Activated T-helper 17 cell treated with anti-CD3 and anti-CD28 coated beads, Interleukin-2, amount 50 U/mL, for 72 hours (primary cell): ENCODE measurements at regions not wholly inside any gene's neighbourhood (a gene's known extent, or its start where the extent isn't known, plus 50 kb on each side); places are given as distances from the start of the nearest gene placed in this dataset.

Experiments used
- ATAC-seq: fragments of 150-1000 bp; cut with Tn5 transposase; replicated peaks from 2 replicates; pipeline ENCODE4 v1.10.0; 2021; ENCODE audit warnings: mild to moderate bottlenecking, moderate library complexity
- H3K27ac Mint-ChIP-seq: one replicate; pipeline ENCODE4 v1.8.0; 2022; ENCODE audit warnings: mixed read lengths
- H3K27me3 Mint-ChIP-seq: one replicate; pipeline ENCODE4 v1.8.0; 2022; ENCODE audit warnings: mixed read lengths
- H3K36me3 Mint-ChIP-seq: one replicate; pipeline ENCODE4 v1.8.0; 2022; ENCODE audit warnings: low read depth, mild to moderate bottlenecking, mixed read lengths
- H3K4me1 Mint-ChIP-seq: one replicate; pipeline ENCODE4 v1.8.0; 2022; ENCODE audit warnings: mixed read lengths
- H3K4me3 Mint-ChIP-seq: one replicate; pipeline ENCODE4 v1.8.0; 2022; ENCODE audit warnings: mild to moderate bottlenecking, mixed read lengths
- H3K9me3 Mint-ChIP-seq: one replicate; pipeline ENCODE4 v1.8.0; 2022; ENCODE audit warnings: mixed read lengths

DNA sequence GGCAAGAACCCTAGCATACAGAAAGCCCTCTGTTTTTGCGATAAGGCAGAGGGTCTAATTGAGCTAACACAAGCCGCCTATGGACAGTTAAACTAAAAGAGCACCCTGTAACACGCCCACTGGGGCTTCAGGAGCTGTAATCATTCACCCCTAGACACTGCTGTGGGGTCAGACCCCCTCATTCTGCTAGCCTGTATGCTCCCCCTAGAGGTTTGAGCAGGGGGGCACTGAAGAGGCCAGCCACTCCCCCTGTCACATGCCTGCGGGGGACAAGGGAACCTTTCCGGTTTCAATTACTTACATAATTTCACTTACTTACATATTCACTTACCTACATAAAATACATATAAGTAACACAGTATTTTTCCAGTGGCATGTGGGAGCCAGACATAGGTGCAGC is 469.5 kb upstream of the FAM241A start:
- Mint-ChIP-seq H3K27me3 (no peaks in the 10 kb centered on the region), H3K4me3 (no peak overlapping the region), H3K27ac (no peak overlapping the region), H3K4me1 (no peaks in the 10 kb centered on the region), H3K9me3 (no peaks in the 10 kb centered on the region), H3K36me3 (no peaks in the 10 kb centered on the region)
- no peak for ATAC-seq

DNA sequence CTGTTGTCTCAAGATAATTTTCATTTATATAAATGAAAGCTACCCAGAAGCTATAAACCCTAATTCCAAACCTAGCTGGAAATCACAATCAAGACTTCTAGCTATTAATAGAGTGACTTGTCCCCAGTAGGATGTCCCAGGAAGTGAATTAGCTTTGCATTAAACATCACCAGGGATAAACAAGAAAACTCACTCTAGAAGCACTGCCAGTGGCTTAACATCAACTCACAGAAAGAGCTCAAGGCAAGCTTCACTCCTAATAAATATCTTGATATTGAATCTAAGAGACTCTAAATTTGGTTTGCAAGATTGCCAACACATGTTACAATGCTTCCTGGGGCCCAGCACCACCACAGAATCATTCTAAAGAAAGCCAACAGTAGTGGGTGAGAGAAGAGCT is 468.7 kb upstream of the FAM241A start:
- no peaks in the 10 kb centered on the region for H3K9me3 Mint-ChIP-seq
- no peaks in the 10 kb centered on the region for H3K4me1 Mint-ChIP-seq
- ATAC-seq: no peak

DNA sequence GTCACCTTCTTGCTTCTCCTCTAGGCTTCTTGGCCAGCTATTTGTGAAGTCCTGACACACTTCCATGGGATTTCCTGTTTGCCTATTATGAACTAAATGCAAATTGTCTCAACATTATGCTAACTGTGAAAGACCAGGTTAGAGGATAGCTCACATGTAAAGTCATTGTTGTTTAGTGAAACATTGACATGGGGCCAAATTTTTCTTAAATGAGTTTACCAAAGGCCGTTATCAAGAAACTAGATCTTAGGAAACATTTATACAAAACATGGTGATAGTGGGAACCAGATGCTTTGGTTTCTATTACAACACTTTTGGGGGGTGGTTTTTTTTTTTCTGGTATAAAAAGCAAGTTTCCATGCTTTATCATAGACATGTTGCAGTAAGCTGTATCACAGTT is 466.8 kb upstream of the FAM241A start:
- ATAC-seq: no peak
- Mint-ChIP-seq H3K27me3 (no peaks in the 10 kb centered on the region), H3K9me3 (no peaks in the 10 kb centered on the region), H3K36me3 (no peaks in the 10 kb centered on the region), H3K4me1 (no peaks in the 10 kb centered on the region), H3K27ac (no peak overlapping the region), H3K4me3 (no peak overlapping the region)

More for the DNA sequence above, 468.7 kb upstream of the FAM241A start:
- H3K4me3 Mint-ChIP-seq: no peak overlapping the region
- no peak overlapping the region for H3K27ac Mint-ChIP-seq
- H3K36me3 Mint-ChIP-seq: no peaks in the 10 kb centered on the region
- H3K27me3 Mint-ChIP-seq: no peaks in the 10 kb centered on the region

DNA sequence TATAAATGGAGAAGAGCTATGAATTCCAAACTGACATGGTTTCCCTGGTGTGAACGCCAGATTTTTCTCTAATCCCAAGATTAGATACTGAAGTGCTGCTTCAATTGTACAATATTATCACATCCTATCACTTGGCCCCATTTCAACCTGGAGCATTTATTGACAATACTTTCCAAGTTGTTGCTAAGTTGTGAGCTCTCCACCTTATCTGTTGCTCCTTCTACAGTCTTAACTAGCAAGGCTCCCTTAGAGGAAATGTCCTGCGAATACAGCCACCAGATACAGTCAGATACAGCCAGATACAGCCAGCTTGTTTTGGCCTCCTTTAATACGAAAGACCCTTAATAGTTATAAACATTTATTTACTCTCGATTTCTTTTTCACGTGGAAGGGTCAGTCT is 466.3 kb upstream of the FAM241A start:
- Mint-ChIP-seq H3K27me3 (no peaks in the 10 kb centered on the region), H3K27ac (no peak overlapping the region), H3K9me3 (no peaks in the 10 kb centered on the region), H3K4me3 (no peak overlapping the region), H3K36me3 (no peaks in the 10 kb centered on the region), H3K4me1 (no peaks in the 10 kb centered on the region)
- no peak for ATAC-seq

DNA sequence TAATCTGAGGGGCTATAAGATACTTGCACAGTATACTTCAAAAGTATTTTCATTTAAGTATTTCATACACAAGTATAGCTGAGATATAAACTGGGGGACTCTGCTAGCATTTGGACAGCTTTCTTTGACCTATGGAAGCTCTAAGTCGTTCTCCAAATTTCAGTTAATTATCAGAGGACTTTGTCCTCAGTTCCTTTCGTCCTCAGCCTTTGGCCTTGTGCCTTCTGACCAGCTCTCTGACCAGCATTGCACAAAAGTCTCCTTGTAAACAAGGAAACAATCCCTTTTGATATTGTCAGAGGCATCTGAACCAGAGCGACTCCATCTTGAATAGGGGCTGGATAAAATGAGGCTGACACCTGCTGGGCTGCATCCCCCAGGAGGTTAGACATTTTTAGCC is 464.0 kb upstream of the FAM241A start:
- Mint-ChIP-seq H3K4me1 (no peaks in the 10 kb centered on the region), H3K36me3 (no peaks in the 10 kb centered on the region), H3K9me3 (no peaks in the 10 kb centered on the region), H3K27me3 (no peaks in the 10 kb centered on the region), H3K27ac (no peak overlapping the region), H3K4me3 (no peak overlapping the region)
- no peak for ATAC-seq

DNA sequence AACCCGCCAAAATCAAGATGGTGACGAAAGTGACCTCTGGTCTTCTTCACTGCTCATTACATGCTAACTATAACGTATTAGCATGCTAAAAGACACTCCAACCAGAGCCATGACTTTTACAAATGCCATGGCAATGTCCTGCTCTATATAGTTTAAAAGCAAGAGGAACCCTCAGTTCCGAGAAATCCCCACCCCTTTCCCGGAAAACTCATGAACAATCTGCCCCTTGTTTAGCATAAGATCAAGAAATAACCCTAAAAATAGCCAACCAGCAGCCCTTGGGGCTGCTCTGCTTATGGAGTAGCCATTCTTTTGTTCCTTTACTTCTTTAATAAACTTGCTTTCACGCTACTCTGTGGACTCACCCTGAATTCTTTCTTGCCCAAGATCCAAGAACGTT is 463.5 kb upstream of the FAM241A start:
- no peaks in the 10 kb centered on the region for H3K9me3 Mint-ChIP-seq
- H3K4me3 Mint-ChIP-seq: no peak overlapping the region
- no peaks in the 10 kb centered on the region for H3K27me3 Mint-ChIP-seq
- no peaks in the 10 kb centered on the region for H3K4me1 Mint-ChIP-seq
- no peak for ATAC-seq
- no peaks in the 10 kb centered on the region for H3K36me3 Mint-ChIP-seq
- no peak overlapping the region for H3K27ac Mint-ChIP-seq

DNA sequence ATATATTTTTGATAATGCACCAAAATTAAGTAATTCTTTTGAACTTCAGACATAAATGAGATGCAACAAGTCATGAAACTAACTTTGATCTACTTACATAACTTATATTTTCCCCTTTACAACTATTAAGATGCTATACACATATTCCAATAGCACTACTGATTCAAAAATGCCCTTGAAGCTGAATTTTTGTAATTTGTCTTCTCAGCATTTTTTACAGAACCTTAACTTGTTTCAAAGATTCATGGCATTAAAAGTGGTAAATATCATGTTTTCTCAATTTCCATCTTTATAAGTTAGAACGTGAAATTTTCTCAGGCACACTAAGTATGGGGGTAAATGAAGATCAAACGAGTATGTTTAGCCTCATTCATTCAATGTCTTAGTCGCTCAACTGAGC is 460.0 kb upstream of the FAM241A start:
- no peaks in the 10 kb centered on the region for H3K9me3 Mint-ChIP-seq
- no peak overlapping the region for H3K27ac Mint-ChIP-seq
- no peak overlapping the region for H3K4me3 Mint-ChIP-seq
- ATAC-seq: no peak
- H3K36me3 Mint-ChIP-seq: no peaks in the 10 kb centered on the region
- H3K4me1 Mint-ChIP-seq: no peaks in the 10 kb centered on the region
- H3K27me3 Mint-ChIP-seq: no peaks in the 10 kb centered on the region

DNA sequence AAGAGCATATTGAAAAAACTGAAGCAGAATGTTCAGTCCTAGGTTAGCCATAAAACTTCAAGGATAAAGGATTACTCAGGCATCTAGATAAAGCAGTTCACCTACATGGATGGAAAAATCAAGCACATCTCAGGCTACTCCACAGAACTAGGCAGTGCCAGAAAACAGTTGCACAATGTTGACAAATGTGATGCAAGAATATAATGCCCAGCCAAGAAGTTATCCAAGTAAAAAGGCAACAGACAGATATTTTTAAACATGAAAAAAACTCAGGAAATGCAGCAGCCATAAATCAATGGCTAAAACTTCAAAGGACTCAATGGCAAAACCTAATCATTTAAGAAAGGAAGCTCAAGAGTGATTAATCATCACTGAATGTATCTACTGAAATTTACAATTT is 456.0 kb upstream of the FAM241A start:
- no peak for ATAC-seq
- H3K27ac Mint-ChIP-seq: no peak overlapping the region
- H3K4me3 Mint-ChIP-seq: no peak overlapping the region
- no peaks in the 10 kb centered on the region for H3K4me1 Mint-ChIP-seq
- peaks cover 3% of the 10 kb centered on the region for H3K9me3 Mint-ChIP-seq
- no peaks in the 10 kb centered on the region for H3K27me3 Mint-ChIP-seq
- no peaks in the 10 kb centered on the region for H3K36me3 Mint-ChIP-seq

DNA sequence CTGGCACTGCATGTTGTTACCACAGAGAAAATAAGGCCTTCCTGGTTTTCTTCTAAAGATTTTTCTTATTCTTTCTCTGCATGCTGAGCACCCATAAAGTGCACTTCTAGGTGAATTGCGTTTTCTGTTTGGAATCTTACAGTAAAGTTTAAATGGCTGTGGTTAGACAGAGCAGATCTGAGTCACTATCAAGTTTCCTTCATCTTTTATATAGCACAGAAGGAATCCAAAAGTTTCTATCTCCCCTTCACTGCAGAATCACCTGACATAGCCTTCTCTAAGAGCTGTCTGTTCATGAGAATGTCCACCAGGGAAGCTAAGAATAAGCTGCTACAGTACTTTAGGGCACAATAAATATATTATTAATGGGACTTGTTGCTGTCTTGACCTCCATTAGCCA is 455.5 kb upstream of the FAM241A start:
- peaks cover 3% of the 10 kb centered on the region for H3K9me3 Mint-ChIP-seq
- no peak overlapping the region for H3K27ac Mint-ChIP-seq
- H3K4me3 Mint-ChIP-seq: no peak overlapping the region
- H3K27me3 Mint-ChIP-seq: no peaks in the 10 kb centered on the region
- H3K4me1 Mint-ChIP-seq: no peaks in the 10 kb centered on the region
- no peaks in the 10 kb centered on the region for H3K36me3 Mint-ChIP-seq
- ATAC-seq: no peak

DNA sequence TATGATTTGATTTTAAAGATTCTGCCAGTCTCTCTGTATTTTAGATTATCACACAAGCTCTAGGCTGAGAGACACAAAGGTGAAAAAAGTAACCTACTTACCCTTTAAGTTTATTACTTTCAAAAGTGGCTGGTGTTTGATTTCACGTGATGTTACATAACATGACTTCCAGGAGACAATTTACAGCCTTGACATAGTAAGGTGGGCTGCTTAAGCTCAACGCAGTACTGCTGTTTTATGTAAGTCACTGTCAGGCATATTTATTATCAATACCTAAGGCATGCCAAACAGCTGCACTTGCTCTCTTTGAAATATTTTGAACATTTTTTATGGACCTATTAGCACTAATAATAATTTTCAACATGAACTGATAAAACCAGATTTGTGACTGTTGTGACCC is 451.5 kb upstream of the FAM241A start:
- H3K9me3 Mint-ChIP-seq: peaks cover 3% of the 10 kb centered on the region
- H3K4me3 Mint-ChIP-seq: no peak overlapping the region
- no peak for ATAC-seq
- no peaks in the 10 kb centered on the region for H3K4me1 Mint-ChIP-seq
- H3K27ac Mint-ChIP-seq: no peak overlapping the region
- H3K36me3 Mint-ChIP-seq: no peaks in the 10 kb centered on the region
- H3K27me3 Mint-ChIP-seq: no peaks in the 10 kb centered on the region

DNA sequence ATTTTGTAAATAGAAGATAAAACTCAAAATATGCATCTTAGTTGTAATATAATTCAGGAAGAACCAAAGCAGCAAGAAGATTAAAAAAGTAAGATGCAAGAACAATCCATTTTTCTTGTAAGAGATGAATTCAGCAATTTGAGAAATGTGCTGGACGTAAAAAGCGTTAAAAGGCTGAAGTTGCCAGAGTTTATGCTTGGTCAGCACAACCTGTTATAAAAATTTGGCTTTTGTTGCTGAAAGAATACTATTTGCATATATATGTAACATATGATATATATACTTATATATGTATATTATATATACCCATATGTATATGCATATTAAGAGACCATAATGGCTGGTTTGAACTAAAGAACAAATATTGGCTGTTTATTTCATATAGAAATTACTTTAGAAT is 449.6 kb upstream of the FAM241A start:
- Mint-ChIP-seq H3K9me3 (peaks cover 3% of the 10 kb centered on the region), H3K27me3 (no peaks in the 10 kb centered on the region), H3K27ac (no peak overlapping the region), H3K36me3 (no peaks in the 10 kb centered on the region), H3K4me3 (no peak overlapping the region), H3K4me1 (no peaks in the 10 kb centered on the region)
- ATAC-seq: no peak

DNA sequence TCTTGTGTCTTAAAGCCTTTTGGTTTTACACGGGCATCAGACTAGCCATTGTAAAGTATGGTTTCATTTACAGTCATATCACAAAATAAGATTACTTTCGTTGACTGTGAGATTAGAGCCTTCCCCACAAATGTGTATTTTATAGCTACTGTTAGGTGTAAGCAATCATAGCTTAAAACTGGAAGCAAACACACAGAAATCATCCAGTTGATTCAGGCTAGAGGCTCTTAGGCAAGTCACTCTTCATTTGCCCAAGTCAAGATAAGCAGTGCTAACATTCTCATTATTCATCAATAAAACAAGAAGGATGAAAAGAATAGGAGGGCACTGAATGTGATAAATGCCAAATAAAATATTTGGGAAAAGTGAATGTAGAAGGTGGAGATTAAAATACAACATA is 448.7 kb upstream of the FAM241A start:
- H3K9me3 Mint-ChIP-seq: peaks cover under 1% of the 10 kb centered on the region
- H3K4me3 Mint-ChIP-seq: no peak overlapping the region
- H3K4me1 Mint-ChIP-seq: no peaks in the 10 kb centered on the region
- no peak for ATAC-seq
- H3K27me3 Mint-ChIP-seq: no peaks in the 10 kb centered on the region
- H3K36me3 Mint-ChIP-seq: no peaks in the 10 kb centered on the region
- H3K27ac Mint-ChIP-seq: no peak overlapping the region

DNA sequence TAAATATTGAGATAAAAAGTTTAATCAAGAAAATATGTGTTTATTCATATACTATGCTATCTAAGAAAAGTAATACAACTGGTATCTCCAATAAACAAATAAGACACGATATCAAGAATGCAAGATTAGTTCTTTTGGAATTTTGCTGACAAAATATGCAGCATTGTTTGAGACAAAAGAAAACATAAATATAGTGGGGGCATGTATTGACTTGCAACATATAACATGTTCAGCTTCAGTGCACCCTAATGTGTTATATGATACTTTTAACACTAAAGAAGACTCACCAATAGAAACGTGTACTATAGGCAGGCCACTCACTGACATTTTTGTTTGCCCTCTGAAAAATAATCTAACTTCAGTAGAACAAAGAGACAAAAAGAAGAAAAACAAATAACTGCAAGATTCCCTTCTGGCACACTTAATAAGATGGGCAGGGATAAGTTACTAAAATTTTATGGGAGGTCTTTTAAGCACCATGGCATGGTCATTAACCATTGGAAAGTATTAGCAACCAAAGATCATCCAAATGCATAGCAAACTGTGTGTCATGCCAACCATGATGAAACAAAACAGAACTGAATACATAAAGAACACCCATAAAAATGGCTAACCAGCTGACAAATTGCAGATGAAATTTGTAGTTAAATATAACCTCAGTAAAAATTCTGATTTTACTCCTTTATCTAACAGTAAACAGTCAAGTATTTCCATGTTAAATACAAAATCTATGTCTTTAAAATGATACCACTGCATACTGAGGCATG is 447.9 kb upstream of the FAM241A start:
- no peak overlapping the region for H3K27ac Mint-ChIP-seq
- H3K27me3 Mint-ChIP-seq: no peaks in the 10 kb centered on the region
- no peak overlapping the region for H3K4me3 Mint-ChIP-seq
- ATAC-seq: no peak
- no peaks in the 10 kb centered on the region for H3K36me3 Mint-ChIP-seq
- H3K4me1 Mint-ChIP-seq: no peaks in the 10 kb centered on the region
- H3K9me3 Mint-ChIP-seq: no peaks in the 10 kb centered on the region

DNA sequence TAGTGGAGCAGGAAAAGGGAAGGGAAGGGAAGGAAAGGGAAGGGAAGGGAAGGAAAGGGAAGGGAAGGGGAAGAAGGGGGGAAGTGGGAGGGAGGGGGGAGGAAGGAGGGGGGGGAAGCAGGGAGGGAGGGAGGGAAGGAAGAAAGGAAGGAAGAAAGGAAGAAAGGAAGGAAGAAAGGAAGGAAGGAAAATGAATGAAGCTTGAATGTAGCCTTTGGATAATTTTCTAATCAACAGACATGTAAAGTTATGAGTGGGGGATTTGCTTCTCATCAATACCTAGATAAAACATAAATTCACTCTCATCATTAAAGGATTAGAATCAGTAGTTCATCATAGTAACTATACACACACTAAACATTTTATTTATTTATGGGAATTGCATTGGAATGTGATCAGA is 446.9 kb upstream of the FAM241A start:
- Mint-ChIP-seq H3K27me3 (no peaks in the 10 kb centered on the region), H3K9me3 (no peaks in the 10 kb centered on the region), H3K36me3 (no peaks in the 10 kb centered on the region), H3K27ac (no peak overlapping the region), H3K4me3 (no peak overlapping the region), H3K4me1 (no peaks in the 10 kb centered on the region)
- ATAC-seq: no peak

DNA sequence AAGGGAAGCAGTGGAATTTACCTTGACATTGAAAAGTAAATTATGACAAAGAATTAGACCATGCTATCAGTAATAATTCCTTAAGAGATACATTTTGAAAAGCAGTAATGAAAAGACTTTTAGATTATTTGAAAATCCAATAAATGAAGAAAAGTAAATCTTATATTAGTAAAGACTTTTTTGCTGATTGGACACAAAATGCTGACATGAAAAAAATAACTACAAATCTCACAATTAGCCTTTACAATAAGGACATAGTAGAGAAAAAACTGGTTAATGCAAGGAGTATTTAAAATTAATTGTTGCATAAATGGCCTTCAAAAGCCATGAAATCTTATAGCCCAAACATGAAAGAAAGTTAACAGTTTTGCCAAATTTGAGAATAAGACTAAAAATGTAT is 446.1 kb upstream of the FAM241A start:
- Mint-ChIP-seq H3K27me3 (no peaks in the 10 kb centered on the region), H3K27ac (no peak overlapping the region), H3K36me3 (no peaks in the 10 kb centered on the region), H3K9me3 (no peaks in the 10 kb centered on the region), H3K4me3 (no peak overlapping the region), H3K4me1 (no peaks in the 10 kb centered on the region)
- ATAC-seq: no peak

DNA sequence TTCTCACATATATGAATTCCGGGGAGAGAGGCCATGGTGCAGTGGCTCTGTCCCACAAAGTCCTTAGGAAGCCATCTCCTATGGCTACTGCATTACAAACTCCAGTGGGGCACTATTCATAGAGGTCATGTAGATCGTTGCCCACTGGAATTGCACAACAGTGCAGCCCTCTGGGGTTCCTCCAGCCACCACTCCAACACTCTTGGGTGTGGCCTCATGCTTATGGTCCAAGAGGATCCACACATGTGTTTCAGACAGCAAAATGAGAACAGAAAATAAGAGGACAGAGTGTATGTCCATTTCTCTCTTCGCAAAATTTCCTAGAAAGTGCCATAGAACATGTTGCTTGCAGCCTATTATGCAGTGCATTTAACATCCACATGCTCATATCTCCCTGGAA is 444.2 kb upstream of the FAM241A start:
- Mint-ChIP-seq H3K36me3 (no peaks in the 10 kb centered on the region), H3K27ac (no peak overlapping the region), H3K27me3 (no peaks in the 10 kb centered on the region), H3K9me3 (no peaks in the 10 kb centered on the region), H3K4me3 (no peak overlapping the region), H3K4me1 (no peaks in the 10 kb centered on the region)
- ATAC-seq: no peak
